ENCODE measurements at regions not wholly inside any gene's neighbourhood (a gene's known extent, or its start where the extent isn't known, plus 50 kb on each side); places are given as distances from the start of the nearest gene placed in this dataset.

DNA sequence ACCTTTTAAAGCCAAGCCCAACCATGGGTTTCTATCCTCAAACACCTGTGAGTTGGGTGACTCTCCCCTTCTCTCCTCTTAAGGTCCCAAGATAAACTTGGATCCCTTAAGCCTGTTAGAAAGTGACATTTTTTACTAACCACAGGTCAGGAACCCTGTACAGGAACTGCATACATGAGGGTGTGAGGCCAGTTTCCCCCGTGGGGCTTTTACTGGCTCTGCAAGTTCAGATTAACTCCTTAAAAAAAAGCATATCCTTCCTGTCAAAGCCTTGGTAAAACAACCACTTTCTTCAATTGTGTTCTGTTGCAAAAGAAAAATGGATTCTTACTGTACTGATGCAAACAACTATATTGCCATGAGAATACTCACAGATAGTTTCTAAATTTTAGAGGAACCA lies 2638.7 kb upstream of the PCDH20 start:
- H3K27ac Mint-ChIP-seq: no peak overlapping the region
- peaks cover 3% of the 10 kb centered on the region for H3K9me3 Mint-ChIP-seq (ENCODE audit: low read depth)
- no peak for TF ChIP-seq CTCF (IDR thresholded peaks at IDR 0.05; ENCODE audit: unreplicated experiment)
- no peak overlapping the region for H3K4me3 Mint-ChIP-seq (ENCODE audit: low read depth)
- H3K27me3 Mint-ChIP-seq: no peaks in the 10 kb centered on the region
- H3K36me3 Mint-ChIP-seq (ENCODE audit: insufficient read depth): no peaks in the 10 kb centered on the region
- DNase-seq (ENCODE audit: low spot score, unreplicated experiment): no peak
- peaks cover 2% of the 10 kb centered on the region for H3K4me1 Mint-ChIP-seq (ENCODE audit: low read depth)

GRCh38 chr13:64052521-64052920 lies 2636.9 kb upstream of the PCDH20 start:
- peaks cover 3% of the 10 kb centered on the region for H3K9me3 Mint-ChIP-seq (ENCODE audit: low read depth)
- H3K36me3 Mint-ChIP-seq (ENCODE audit: insufficient read depth): no peaks in the 10 kb centered on the region
- H3K27ac Mint-ChIP-seq: no peak overlapping the region
- peaks cover 1% of the 10 kb centered on the region for H3K4me1 Mint-ChIP-seq (ENCODE audit: low read depth)
- H3K4me3 Mint-ChIP-seq (ENCODE audit: low read depth): no peak overlapping the region
- no peak for TF ChIP-seq CTCF (IDR thresholded peaks at IDR 0.05; ENCODE audit: unreplicated experiment)
- no peaks in the 10 kb centered on the region for H3K27me3 Mint-ChIP-seq
- no peak for DNase-seq (ENCODE audit: low spot score, unreplicated experiment)

DNA sequence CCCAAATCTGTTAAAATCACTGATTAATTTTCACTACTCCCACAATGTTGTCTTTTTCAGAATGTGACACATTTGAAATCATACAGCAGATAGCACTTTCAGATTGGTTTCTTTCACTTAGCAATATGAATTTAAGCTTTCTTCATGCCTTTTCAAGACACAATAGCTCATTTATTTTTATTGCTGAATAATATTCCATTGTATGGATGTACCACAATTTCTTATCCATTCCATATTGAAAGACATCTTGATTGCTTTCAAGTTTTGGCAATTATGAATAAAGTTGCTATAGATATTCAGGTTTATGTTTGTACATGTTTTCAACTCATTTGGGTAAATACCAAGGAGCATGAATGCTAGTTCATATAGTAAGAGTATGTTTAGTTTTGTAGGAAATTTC lies 2635.6 kb upstream of the PCDH20 start:
- H3K36me3 Mint-ChIP-seq (ENCODE audit: insufficient read depth): no peaks in the 10 kb centered on the region
- peaks cover 3% of the 10 kb centered on the region for H3K9me3 Mint-ChIP-seq (ENCODE audit: low read depth)
- no peak for TF ChIP-seq CTCF (IDR thresholded peaks at IDR 0.05; ENCODE audit: unreplicated experiment)
- H3K4me3 Mint-ChIP-seq (ENCODE audit: low read depth): no peak overlapping the region
- no peak for DNase-seq (ENCODE audit: low spot score, unreplicated experiment)
- H3K27ac Mint-ChIP-seq: no peak overlapping the region
- H3K27me3 Mint-ChIP-seq: no peaks in the 10 kb centered on the region
- no peaks in the 10 kb centered on the region for H3K4me1 Mint-ChIP-seq (ENCODE audit: low read depth)

- no peaks in the 10 kb centered on the region for H3K9me3 Mint-ChIP-seq (ENCODE audit: low read depth)
Observed at GRCh38 chr13:64041296-64041695, 2625.6 kb upstream of the PCDH20 start.

GRCh38 chr13:64033921-64034320 lies 2618.3 kb upstream of the PCDH20 start:
- H3K9me3 Mint-ChIP-seq (ENCODE audit: low read depth): no peaks in the 10 kb centered on the region
- H3K4me1 Mint-ChIP-seq (ENCODE audit: low read depth): peaks cover 15% of the 10 kb centered on the region
- peaks cover 2% of the 10 kb centered on the region for H3K27me3 Mint-ChIP-seq
- no peak overlapping the region for H3K4me3 Mint-ChIP-seq (ENCODE audit: low read depth)
- no peak for DNase-seq (ENCODE audit: low spot score, unreplicated experiment)
- no peak for TF ChIP-seq CTCF (IDR thresholded peaks at IDR 0.05; ENCODE audit: unreplicated experiment)
- no peaks in the 10 kb centered on the region for H3K36me3 Mint-ChIP-seq (ENCODE audit: insufficient read depth)
- peak overlapping the region; percentile 80 for H3K27ac Mint-ChIP-seq

More at GRCh38 chr13:64041296-64041695, 2625.6 kb upstream of the PCDH20 start:
- Mint-ChIP-seq H3K4me1 (ENCODE audit: low read depth) (no peaks in the 10 kb centered on the region), H3K27ac (no peak overlapping the region), H3K4me3 (ENCODE audit: low read depth) (no peak overlapping the region), H3K36me3 (ENCODE audit: insufficient read depth) (no peaks in the 10 kb centered on the region), H3K27me3 (no peaks in the 10 kb centered on the region)
- no peak for DNase-seq (ENCODE audit: low spot score, unreplicated experiment)
- no peak for TF ChIP-seq CTCF (IDR thresholded peaks at IDR 0.05; ENCODE audit: unreplicated experiment)
